Fibroblast of lung (primary cell): ENCODE measurements at regions not wholly inside any gene's neighbourhood (a gene's known extent, or its start where the extent isn't known, plus 50 kb on each side); places are given as distances from the start of the nearest gene placed in this dataset.

ENCODE experiments used
- DNase-seq, 2 donors: peaks; one replicate each; pipeline versions ENCODE4 v3.0.0 to v3.0.0-alpha.2; 2010; ENCODE audit warnings: low read depth in 2 of 2
- H2AFZ ChIP-seq: 2 replicates; pipeline ENCODE4 v1.5.1; 2012; ENCODE audit warnings: low read length, control low read depth, inconsistent platforms
- H3K27ac ChIP-seq: 2 replicates; pipeline ENCODE4 v1.5.1; 2011; ENCODE audit warnings: low read length, control low read depth; ENCODE audit not compliant: insufficient read depth
- H3K27me3 ChIP-seq: 2 replicates; pipeline ENCODE4 v1.5.1; 2011; ENCODE audit warnings: mild to moderate bottlenecking, low read length; ENCODE audit not compliant: control insufficient read depth, insufficient read depth
- H3K36me3 ChIP-seq: 2 replicates; pipeline ENCODE4 v1.5.1; 2011; ENCODE audit warnings: low read length; ENCODE audit not compliant: control insufficient read depth, insufficient read depth
- H3K4me1 ChIP-seq: 2 replicates; pipeline ENCODE4 v1.5.1; 2011; ENCODE audit warnings: low read length; ENCODE audit not compliant: control insufficient read depth, insufficient read depth; ENCODE audit errors: extremely low read depth
- H3K4me2 ChIP-seq: 2 replicates; pipeline ENCODE4 v1.5.1; 2011; ENCODE audit warnings: low read length, control low read depth; ENCODE audit not compliant: insufficient read depth; ENCODE audit errors: extremely low read depth
- H3K4me3 ChIP-seq, 4 experiments: fragments of 200-600 bp in 1 of 4; sonication (generic) in 1 of 4; replicated peaks in 1 of 4; 2 replicates each; pipeline ENCODE4 v1.5.1; 2011 to 2016; ENCODE audit warnings: low read length in 4 of 4, low read depth in 3 of 4, mild to moderate bottlenecking in 3 of 4, control low read depth in 2 of 4, inconsistent platforms in 1 of 4, mixed read lengths in 1 of 4; ENCODE audit not compliant: insufficient read depth in 1 of 4; ENCODE audit errors: control extremely low read depth in 1 of 4
- H3K79me2 ChIP-seq: 2 replicates; pipeline ENCODE4 v1.5.1; 2012; ENCODE audit warnings: mild to moderate bottlenecking, low read length, inconsistent platforms; ENCODE audit not compliant: control insufficient read depth, insufficient read depth
- H3K9ac ChIP-seq: 2 replicates; pipeline ENCODE4 v1.5.1; 2011; ENCODE audit warnings: mild to moderate bottlenecking, low read length, control low read depth; ENCODE audit not compliant: insufficient read depth
- H3K9me3 ChIP-seq: 2 replicates; pipeline ENCODE4 v1.5.1; 2012; ENCODE audit warnings: low read depth, low read length; ENCODE audit not compliant: control insufficient read depth, insufficient read depth
- H4K20me1 ChIP-seq: 2 replicates; pipeline ENCODE4 v1.5.1; 2011; ENCODE audit warnings: low read length; ENCODE audit not compliant: control insufficient read depth, insufficient read depth; ENCODE audit errors: extremely low read depth
- EZH2 ChIP-seq: IDR thresholded peaks from 2 replicates; pipeline ENCODE4 v1.5.1; 2012; ENCODE audit warnings: low read length, control low read depth, mild to moderate bottlenecking; ENCODE audit errors: missing control alignments
- TF ChIP-seq, protein P1 (sequence below), 2 donors: IDR thresholded peaks in 1 of 2; conservative IDR thresholded peaks in 1 of 2; 1 replicate in 1 of 2; 2 replicates in 1 of 2; pipeline ENCODE4 v1.5.1; 2011 to 2012; ENCODE audit warnings: low read length in 2 of 2, control low read depth in 1 of 2, inconsistent platforms in 1 of 2, low read depth in 1 of 2, mild to moderate bottlenecking in 1 of 2

DNA sequence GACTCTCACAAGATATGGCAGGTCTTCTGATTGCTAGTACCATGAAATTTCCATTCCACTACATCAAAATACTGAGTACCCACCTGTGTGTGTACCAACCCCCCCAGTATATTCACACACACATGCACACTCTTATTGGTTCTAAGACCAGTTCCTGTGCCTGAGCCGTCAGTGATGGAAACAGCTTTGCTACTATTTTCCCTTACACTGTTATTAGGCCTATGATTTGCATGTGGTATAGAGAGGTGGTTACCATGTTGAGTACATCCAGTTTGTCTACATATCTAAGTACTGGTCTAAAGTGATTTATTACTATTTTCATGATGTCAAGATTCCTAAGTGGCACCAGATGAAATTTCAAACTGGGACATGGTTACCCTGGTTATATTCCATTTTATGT lies 459.9 kb downstream of the BCKDHB start:
- Histone ChIP-seq H3K4me3 (no peak overlapping the region), H3K4me2 (no peak overlapping the region), H3K79me2 (no peaks in the 10 kb centered on the region), H3K36me3 (no peaks in the 10 kb centered on the region), H3K27me3 (no peaks in the 10 kb centered on the region), H3K9ac (no peak overlapping the region), H3K27ac (no peak overlapping the region), H2AFZ (no peak overlapping the region), H3K4me1 (no peaks in the 10 kb centered on the region), H3K9me3 (no peaks in the 10 kb centered on the region), H4K20me1 (no peaks in the 10 kb centered on the region)
- no peak for DNase-seq
- TF ChIP-seq, protein P1, sequence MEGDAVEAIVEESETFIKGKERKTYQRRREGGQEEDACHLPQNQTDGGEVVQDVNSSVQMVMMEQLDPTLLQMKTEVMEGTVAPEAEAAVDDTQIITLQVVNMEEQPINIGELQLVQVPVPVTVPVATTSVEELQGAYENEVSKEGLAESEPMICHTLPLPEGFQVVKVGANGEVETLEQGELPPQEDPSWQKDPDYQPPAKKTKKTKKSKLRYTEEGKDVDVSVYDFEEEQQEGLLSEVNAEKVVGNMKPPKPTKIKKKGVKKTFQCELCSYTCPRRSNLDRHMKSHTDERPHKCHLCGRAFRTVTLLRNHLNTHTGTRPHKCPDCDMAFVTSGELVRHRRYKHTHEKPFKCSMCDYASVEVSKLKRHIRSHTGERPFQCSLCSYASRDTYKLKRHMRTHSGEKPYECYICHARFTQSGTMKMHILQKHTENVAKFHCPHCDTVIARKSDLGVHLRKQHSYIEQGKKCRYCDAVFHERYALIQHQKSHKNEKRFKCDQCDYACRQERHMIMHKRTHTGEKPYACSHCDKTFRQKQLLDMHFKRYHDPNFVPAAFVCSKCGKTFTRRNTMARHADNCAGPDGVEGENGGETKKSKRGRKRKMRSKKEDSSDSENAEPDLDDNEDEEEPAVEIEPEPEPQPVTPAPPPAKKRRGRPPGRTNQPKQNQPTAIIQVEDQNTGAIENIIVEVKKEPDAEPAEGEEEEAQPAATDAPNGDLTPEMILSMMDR (conservative IDR thresholded peaks at IDR 0.05 in 1 of 2, IDR thresholded peaks at IDR 0.05 in 1 of 2; ENCODE audit: low read depth in 1 of 2, low read length in 2 of 2) = no peak
- no peak for TF ChIP-seq EZH2

DNA sequence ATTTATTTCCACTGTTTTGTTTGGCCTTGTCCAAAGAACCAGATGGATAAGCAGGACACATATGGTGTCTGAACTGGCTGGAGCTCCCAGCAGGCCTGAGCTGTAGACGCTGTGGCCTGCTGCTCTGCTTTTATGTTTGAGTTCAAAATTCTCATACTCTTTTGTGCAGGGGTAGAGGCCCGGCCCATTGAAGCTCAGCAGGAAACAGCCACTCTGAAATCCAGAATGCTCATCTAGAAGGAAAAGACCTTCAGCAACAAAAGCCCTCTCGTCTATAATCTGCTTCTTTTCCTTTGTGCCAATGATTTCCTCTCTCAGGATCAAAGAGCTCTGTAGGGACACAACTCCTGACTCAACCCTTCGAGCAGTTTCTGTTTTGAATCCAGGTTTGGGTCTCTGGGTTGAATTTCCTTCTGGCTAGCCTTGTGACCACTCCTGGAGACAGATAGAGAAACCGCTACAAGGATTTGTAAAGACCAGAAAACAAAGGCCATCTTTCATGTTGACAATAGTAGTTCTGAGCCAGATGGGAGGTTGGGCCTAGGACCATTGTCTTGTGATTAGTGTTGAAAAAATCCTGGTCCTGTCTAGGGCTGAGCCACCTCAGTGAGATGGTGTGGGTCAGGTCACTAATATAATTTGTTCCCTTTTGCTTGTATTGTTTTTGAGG lies 446.7 kb downstream of the BCKDHB start:
- Histone ChIP-seq H3K36me3 (no peaks in the 10 kb centered on the region), H4K20me1 (no peaks in the 10 kb centered on the region), H2AFZ (peak overlapping the region; percentile 39), H3K4me3 (no peak overlapping the region), H3K27me3 (no peaks in the 10 kb centered on the region), H3K9ac (no peak overlapping the region), H3K4me2 (no peak overlapping the region), H3K4me1 (peaks cover 5% of the 10 kb centered on the region), H3K79me2 (no peaks in the 10 kb centered on the region), H3K27ac (no peak overlapping the region), H3K9me3 (no peaks in the 10 kb centered on the region)
- DNase-seq = peak in 1 of 2 donors; percentile 78
- no peak for TF ChIP-seq EZH2
- TF ChIP-seq, protein P1 (conservative IDR thresholded peaks at IDR 0.05 in 1 of 2, IDR thresholded peaks at IDR 0.05 in 1 of 2; ENCODE audit: low read depth in 1 of 2, low read length in 2 of 2) = no peak

DNA sequence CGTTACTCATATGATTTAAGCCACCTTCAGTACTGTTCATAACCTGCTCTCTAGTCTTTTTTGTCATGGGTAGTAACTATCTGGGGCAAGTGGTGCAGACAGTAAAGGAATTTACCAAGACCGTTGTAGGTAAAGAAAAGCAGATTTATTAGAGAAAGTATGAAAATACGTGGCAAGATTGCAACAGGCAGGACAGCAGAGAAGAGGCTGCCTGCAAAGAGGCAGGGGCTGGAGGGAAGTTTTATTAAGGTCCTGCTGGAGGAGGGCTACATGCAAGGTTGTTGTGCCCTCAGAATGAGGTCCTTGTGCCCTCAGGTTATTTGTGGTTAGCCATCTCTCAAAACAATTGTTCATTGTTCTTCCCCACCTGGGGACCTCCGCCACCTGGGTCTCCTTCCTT lies 444.3 kb downstream of the BCKDHB start:
- no peak for DNase-seq
- no peak for TF ChIP-seq EZH2
- TF ChIP-seq, protein P1 (conservative IDR thresholded peaks at IDR 0.05 in 1 of 2, IDR thresholded peaks at IDR 0.05 in 1 of 2; ENCODE audit: low read depth in 1 of 2, low read length in 2 of 2) = no peak
- Histone ChIP-seq H2AFZ (no peak overlapping the region), H3K27me3 (no peaks in the 10 kb centered on the region), H3K9me3 (no peaks in the 10 kb centered on the region), H3K4me2 (no peak overlapping the region), H3K9ac (no peak overlapping the region), H4K20me1 (no peaks in the 10 kb centered on the region), H3K36me3 (no peaks in the 10 kb centered on the region), H3K4me3 (no peak overlapping the region), H3K27ac (no peak overlapping the region), H3K79me2 (no peaks in the 10 kb centered on the region), H3K4me1 (peaks cover 6% of the 10 kb centered on the region)
